NCI-H345 (cell line): ENCODE measurements at regions not wholly inside any gene's neighbourhood (a gene's known extent, or its start where the extent isn't known, plus 50 kb on each side); places are given as distances from the start of the nearest gene placed in this dataset.

ENCODE experiments used
- DNase-seq: peaks from one replicate; lab custom pipeline; 2025; lab: John Stamatoyannopoulos, UW

GRCh38 chr6:145315982-145316600, 419.2 kb downstream of the EPM2A start:
- no peak for DNase-seq

- DNase-seq = no peak
Measured at GRCh38 chr6:145318952-145319351, 416.4 kb downstream of the EPM2A start.

GRCh38 chr6:145319605-145320004, 415.7 kb downstream of the EPM2A start:
- DNase-seq = no peak

- no peak for DNase-seq
Measured at GRCh38 chr6:145323646-145324045, 411.7 kb downstream of the EPM2A start.

- no peak for DNase-seq
Measured at GRCh38 chr6:145327586-145327985, 407.7 kb downstream of the EPM2A start.

- DNase-seq = no peak
Measured at GRCh38 chr6:145329257-145329656, 406.1 kb downstream of the EPM2A start.

- no peak for DNase-seq
Measured at GRCh38 chr6:145331066-145331465, 404.3 kb downstream of the EPM2A start.

- no peak for DNase-seq
Measured at GRCh38 chr6:145332011-145332410, 403.3 kb downstream of the EPM2A start.

- DNase-seq = no peak
Measured at GRCh38 chr6:145336119-145336518, 399.2 kb downstream of the EPM2A start.

- DNase-seq = peak; percentile 13
Measured at GRCh38 chr6:145339089-145339488, 396.2 kb downstream of the EPM2A start.

- no peak for DNase-seq
Measured at GRCh38 chr6:145340256-145340655, 395.1 kb downstream of the EPM2A start.

- DNase-seq = no peak
Measured at GRCh38 chr6:145345094-145345493, 390.2 kb downstream of the EPM2A start.

- DNase-seq = no peak
Measured at GRCh38 chr6:145347216-145347615, 388.1 kb downstream of the EPM2A start.

GRCh38 chr6:145349950-145350510, 385.3 kb downstream of the EPM2A start:
- no peak for DNase-seq

- no peak for DNase-seq
Measured at GRCh38 chr6:145350928-145351327, 384.4 kb downstream of the EPM2A start.

GRCh38 chr6:145352382-145353080, 382.8 kb downstream of the EPM2A start:
- no peak for DNase-seq

GRCh38 chr6:145360865-145361264, 374.5 kb downstream of the EPM2A start:
- no peak for DNase-seq

GRCh38 chr6:145367149-145367548, 368.2 kb downstream of the EPM2A start:
- DNase-seq = no peak

- no peak for DNase-seq
Measured at GRCh38 chr6:145368075-145368474, 367.2 kb downstream of the EPM2A start.

GRCh38 chr6:145370559-145370958, 364.8 kb downstream of the EPM2A start:
- DNase-seq = no peak

GRCh38 chr6:145372671-145373151, 362.6 kb downstream of the EPM2A start:
- DNase-seq = no peak

- DNase-seq = no peak
Measured at GRCh38 chr6:145373826-145374225, 361.5 kb downstream of the EPM2A start.

- no peak for DNase-seq
Measured at GRCh38 chr6:145374570-145374969, 360.8 kb downstream of the EPM2A start.
